ENCODE measurements at regions not wholly inside any gene's neighbourhood (a gene's known extent, or its start where the extent isn't known, plus 50 kb on each side); places are given as distances from the start of the nearest gene placed in this dataset.

DNA sequence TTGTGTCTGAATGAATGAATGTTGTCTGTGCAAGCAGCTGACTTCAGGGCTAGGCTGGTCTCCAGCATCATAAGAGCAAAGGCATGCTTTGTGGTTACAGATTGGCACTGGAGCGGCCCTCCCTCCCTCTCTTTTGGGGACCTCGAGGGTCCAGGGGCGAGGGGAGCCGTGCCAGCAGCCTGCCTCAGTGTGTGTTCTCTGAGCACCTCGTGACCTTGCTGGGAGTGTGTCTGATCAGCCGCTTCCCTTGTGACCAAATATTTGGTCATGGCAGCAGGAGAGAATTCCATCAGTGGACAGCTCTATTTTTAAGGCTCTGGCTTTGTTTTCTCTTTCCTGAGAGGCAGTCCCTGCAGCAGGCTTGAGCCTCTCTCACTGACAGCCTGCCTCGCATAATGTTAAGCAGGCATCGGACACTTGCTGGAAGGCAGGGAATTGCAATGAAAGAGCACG, 329.7 kb downstream of the UQCRFS1 start:
- no peak for DNase-seq (ENCODE audit: low spot score)

GRCh38 chr19:28882818-28883217, 330.1 kb downstream of the UQCRFS1 start:
- no peak for DNase-seq (ENCODE audit: low spot score)

DNA sequence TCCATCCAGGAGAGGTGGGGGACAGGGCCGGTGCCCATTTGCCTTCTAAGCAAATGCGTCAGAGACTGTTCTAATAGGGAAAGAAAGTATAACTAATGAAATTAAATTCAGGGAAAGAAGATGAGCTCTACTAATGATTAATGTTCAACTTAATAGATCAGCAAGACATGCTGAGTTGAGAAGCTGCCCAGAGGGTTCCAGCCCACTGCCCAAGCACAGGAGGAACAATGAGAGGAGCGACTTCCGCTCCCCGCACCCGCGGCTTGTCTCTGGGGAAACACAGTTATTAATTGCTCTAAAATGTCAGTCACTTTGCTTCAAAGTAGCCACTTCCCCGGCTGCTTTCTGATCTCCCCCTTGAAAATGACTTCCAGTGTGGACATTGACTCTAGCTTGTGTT, 331.3 kb downstream of the UQCRFS1 start:
- DNase-seq (ENCODE audit: low spot score), result no peak

- no peak for DNase-seq (ENCODE audit: low spot score)
These were observed 332.1 kb downstream of the UQCRFS1 start for GRCh38 chr19:28880735-28881401.

DNA sequence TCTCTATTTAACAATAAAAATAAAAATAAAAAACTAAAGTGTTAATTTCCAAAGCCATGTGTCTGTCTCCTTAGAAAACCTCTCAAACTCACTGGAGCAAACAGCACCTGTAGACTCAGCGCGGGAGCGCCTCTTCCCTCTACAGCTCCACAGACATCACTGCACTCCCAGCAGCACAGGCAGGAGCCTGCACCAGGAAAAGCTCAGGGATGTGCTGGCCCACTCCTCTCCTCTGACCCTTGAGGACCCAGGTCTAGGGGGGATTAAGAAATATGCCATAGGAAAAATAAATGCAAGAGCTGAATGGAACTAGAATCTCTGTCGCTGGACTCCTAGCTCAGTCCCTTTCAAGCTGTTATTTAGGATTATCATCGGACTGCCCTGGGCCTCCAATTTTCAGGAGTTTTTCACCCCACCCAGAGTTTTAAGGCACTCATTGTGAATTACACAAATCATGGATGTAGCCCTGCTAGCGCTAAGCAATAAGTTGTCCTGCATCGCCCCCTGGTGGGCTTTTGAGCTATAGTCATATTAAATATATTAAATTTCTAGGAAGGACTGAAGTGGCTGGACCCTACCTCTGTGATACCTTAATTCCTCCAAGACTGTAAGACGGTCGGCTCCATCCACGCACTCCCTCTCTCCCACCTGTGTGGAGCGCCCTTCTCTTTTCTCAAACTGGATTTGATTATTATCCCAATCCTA, 333.9 kb downstream of the UQCRFS1 start:
- peak; percentile 56 for DNase-seq (ENCODE audit: low spot score)

- no peak for DNase-seq (ENCODE audit: low spot score)
These were observed 336.3 kb downstream of the UQCRFS1 start for GRCh38 chr19:28876609-28877123.

DNA sequence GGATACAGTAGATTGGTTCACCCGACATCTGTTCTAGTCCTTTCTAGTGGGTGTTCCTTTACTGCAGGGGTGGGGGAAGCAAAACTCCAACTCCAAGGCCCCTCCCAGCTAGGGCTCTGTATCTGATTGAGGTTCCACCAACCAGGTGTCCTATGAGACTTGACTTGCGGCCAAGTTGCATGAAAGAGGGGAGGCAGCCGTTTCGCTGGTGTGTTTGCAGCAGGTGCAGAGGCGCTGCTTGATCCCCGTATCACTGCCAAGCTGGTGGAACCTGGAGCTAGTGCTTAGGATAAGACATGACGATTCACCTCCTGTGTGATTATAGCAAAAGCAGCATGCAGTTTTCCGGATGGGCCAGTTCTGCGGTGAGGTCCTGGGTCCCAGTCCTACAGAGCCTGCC, 338.2 kb downstream of the UQCRFS1 start:
- DNase-seq (ENCODE audit: low spot score), result no peak

- no peak for DNase-seq (ENCODE audit: low spot score)
These were observed 339.6 kb downstream of the UQCRFS1 start for GRCh38 chr19:28873301-28873700.

GRCh38 chr19:28871099-28871725, 341.7 kb downstream of the UQCRFS1 start:
- DNase-seq (ENCODE audit: low spot score), result no peak

- no peak for DNase-seq (ENCODE audit: low spot score)
These were observed 343.5 kb downstream of the UQCRFS1 start for GRCh38 chr19:28869459-28869858.

- DNase-seq (ENCODE audit: low spot score), result no peak
These were observed 344.1 kb downstream of the UQCRFS1 start for GRCh38 chr19:28868836-28869235.

DNA sequence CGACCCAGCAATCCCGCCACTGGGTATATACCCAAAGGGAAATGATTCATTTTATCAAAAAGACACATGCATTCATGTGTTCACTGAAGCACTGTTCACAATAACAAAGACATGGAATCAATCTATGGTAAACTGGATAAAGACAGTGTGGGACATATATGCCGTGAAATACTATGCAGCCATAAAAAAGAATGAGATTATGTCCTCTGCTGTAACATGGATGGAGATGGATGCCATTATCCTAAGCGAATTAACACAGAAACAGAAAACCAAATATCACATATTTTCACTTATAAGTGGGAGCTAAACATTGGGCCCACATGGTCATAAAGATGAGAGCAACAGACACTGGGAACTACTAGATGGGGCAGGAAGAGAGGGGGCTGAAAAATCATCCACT, 345.0 kb downstream of the UQCRFS1 start:
- DNase-seq (ENCODE audit: low spot score), result no peak

DNA sequence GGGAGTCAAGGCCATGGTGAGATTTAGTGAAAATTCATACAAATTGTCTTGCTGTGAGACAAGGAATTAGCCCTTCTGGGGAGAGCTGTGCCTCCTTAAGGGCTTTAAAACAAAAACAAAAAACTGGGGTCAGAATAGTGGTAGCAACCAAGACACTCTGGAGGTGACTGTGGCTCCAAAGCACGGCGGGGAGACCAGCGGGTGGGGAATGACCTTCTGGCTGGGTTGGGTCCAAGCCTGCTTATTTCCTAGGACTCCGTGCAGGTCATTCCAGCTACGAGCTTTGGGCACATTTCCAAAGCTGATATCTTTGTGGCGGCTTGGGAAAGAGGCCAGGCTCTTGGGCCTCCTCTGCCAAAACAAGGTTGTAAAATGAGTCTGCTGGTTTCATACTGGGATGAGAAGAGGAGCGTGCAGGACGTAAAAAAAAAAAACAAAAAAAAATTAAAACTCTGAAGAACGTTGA, 348.3 kb downstream of the UQCRFS1 start:
- DNase-seq (ENCODE audit: low spot score), result no peak

GRCh38 chr19:28864024-28864503, 348.9 kb downstream of the UQCRFS1 start:
- DNase-seq (ENCODE audit: low spot score), result no peak

DNA sequence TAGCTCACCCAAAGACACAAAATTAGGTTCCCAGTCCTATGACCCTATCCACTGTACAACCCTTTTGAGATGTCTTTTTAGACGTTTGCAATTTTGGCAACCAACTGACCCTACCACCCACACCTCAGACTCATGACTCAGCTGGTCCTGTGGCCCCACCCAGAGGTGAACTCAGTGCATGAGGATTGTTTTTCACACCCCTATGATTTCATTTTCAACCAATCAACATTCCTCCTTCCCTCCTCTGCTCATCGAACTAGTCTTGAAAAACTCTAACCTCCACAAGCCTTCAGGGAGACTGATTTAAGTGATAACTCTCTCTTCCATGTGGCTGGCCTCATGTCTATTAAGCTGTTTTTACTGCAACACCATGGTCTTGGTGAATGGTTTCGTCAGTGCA, 350.7 kb downstream of the UQCRFS1 start:
- DNase-seq (ENCODE audit: low spot score), result no peak

GRCh38 chr19:28859811-28860210, 353.1 kb downstream of the UQCRFS1 start:
- no peak for DNase-seq (ENCODE audit: low spot score)

DNA sequence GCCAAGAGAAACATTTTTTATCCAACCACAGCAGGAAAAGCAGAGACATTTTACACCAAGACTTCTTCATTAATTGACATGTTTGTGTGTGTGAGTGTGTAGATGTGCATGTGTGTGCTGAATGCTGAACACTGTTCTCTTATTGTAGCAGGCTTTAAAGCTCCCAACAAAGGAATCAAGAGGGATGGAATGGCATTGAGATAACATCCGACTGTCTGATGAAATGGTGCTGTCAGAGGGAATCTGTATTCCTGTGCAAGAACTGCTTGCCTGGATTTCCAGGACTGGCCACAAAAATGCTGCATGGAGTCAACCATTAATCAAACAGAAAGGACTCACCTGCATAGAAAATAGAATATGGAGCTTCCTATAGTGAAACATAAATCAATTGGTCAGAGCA, 354.0 kb downstream of the UQCRFS1 start:
- DNase-seq (ENCODE audit: low spot score), result no peak

DNA sequence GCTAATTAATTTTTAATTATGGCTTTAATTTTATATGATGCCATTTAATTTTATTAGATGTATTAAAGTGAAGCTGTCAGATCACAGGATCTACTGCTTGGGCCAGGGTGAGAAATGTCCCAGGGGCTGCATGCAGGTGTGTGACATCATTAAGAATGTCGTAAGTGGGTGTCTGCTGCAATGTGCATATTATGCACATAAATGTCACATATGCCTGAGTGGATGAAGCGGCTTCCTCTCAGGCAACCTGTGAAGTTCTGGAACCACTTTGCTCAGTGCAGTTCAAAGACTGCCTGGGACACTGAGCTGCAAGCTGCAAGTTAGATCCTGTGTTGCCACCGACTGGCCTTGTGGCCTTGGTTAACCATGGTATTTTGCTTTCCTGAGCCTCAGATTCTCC, 355.0 kb downstream of the UQCRFS1 start:
- no peak for DNase-seq (ENCODE audit: low spot score)

- no peak for DNase-seq (ENCODE audit: low spot score)
These were observed 357.7 kb downstream of the UQCRFS1 start for GRCh38 chr19:28855216-28855615.

DNA sequence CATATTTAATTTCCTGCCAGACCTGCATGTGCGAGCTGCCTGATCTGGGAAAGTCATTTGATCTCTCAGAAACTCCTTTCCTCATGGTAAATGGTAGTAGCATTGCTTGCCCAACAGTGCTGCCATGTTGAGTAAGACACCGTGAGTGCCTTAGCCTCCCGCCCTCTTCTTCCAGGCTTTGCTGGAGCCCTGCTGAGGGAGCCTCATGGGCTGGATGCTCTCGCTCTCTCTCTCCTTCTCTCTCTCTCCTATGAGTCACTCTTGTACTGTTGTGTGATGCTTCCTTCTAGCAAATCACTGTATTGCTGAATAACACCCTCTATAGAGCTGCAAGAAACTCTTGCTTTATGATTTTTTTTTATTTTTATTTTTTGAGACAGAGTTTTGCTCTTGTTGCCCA, 365.5 kb downstream of the UQCRFS1 start:
- DNase-seq (ENCODE audit: low spot score), result no peak

DNA sequence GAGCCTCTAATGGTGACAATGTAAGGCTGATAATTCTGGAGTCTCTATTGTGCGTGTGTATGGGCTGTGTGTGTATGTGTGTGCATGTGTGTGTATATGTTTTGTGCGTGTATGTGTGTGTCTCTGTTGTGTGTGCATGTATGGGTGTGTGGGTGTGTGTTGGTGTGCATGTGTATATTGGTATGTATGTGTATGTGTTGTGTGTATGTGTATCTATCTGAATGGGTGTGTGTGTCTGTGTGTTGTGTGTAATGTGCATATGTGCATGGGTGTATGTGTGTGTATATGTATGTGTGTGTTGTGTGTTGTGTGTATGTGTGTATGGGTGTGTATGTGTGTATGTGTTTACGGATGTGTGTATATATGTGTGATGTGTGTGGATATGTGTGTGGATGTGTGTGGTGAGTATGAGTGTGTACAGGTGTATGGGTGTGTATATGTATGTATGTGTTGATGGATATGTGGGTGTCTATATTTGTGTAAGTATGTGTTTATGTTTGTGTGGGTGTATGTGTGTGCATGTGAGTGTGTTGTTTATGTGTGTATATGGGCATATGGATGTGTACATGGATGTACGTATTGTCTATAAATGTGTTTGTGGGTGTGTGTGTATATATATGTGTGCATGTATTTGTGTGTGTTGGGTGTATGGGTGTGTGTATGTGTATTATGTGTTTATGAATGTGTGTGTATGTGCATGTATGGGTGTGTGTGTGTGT, 366.7 kb downstream of the UQCRFS1 start:
- no peak for DNase-seq (ENCODE audit: low spot score)

Data from D341Med (cell line).